ENCODE measurements at regions not wholly inside any gene's neighbourhood (a gene's known extent, or its start where the extent isn't known, plus 50 kb on each side); places are given as distances from the start of the nearest gene placed in this dataset.

DNA sequence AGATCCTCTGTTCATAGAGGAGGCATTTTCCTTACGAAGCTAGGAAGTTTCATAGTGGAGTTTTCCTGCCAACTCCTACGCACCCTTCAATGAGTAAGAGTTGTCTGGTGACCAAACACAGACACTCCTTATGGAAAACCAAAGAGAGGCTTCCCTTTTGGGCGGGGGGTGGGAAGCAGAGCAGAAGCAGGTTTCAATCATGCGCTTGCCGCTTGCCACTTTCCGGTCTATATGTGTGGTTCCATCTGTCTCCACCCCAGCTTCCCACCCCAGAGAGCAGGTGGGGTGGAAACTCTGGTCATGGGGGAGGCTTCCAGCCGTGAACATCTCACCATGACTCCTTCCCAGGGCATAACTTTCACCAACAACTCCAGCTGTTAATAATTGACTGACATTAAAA lies 68.8 kb upstream of the GRB10 start:
- TF ChIP-seq, protein P1, sequence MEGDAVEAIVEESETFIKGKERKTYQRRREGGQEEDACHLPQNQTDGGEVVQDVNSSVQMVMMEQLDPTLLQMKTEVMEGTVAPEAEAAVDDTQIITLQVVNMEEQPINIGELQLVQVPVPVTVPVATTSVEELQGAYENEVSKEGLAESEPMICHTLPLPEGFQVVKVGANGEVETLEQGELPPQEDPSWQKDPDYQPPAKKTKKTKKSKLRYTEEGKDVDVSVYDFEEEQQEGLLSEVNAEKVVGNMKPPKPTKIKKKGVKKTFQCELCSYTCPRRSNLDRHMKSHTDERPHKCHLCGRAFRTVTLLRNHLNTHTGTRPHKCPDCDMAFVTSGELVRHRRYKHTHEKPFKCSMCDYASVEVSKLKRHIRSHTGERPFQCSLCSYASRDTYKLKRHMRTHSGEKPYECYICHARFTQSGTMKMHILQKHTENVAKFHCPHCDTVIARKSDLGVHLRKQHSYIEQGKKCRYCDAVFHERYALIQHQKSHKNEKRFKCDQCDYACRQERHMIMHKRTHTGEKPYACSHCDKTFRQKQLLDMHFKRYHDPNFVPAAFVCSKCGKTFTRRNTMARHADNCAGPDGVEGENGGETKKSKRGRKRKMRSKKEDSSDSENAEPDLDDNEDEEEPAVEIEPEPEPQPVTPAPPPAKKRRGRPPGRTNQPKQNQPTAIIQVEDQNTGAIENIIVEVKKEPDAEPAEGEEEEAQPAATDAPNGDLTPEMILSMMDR (IDR thresholded peaks at IDR 0.05): no peak
- no peak for TF ChIP-seq POLR2A (IDR thresholded peaks at IDR 0.05)
